Right atrium auricular region (tissue), 2 donors: ENCODE measurements at regions not wholly inside any gene's neighbourhood (a gene's known extent, or its start where the extent isn't known, plus 50 kb on each side); places are given as distances from the start of the nearest gene placed in this dataset.

Source experiments
- DNase-seq: peaks from one replicate; pipeline ENCODE4 v3.0.0-alpha.2; 2019; ENCODE audit warnings: low spot score
- H3K27ac ChIP-seq, 2 donors: fragments of 200-600 bp; sonication (generic); 1 replicate in 1 of 2; 2 replicates in 1 of 2; pipeline ENCODE4 v1.5.1; 2016 to 2019
- H3K27me3 ChIP-seq, 2 donors: fragments of 200-600 bp; sonication (generic); one replicate each; pipeline versions ENCODE4 v1.5.1 to v1.6.0; 2017 to 2019
- H3K36me3 ChIP-seq: fragments of 200-600 bp; sonication (generic); one replicate; pipeline ENCODE4 v1.5.1; 2016
- H3K4me1 ChIP-seq, 2 donors: fragments of 200-600 bp; sonication (generic); one replicate each; pipeline versions ENCODE4 v1.5.1 to v1.6.0; 2017 to 2019
- H3K4me3 ChIP-seq, 2 donors: fragments of 200-600 bp; sonication (generic); 1 replicate in 1 of 2; 2 replicates in 1 of 2; pipeline ENCODE4 v1.5.1; 2017 to 2019; ENCODE audit warnings: mild to moderate bottlenecking in 1 of 2, moderate library complexity in 1 of 2
- H3K9me3 ChIP-seq, 2 donors: fragments of 200-600 bp; sonication (generic); one replicate each; pipeline ENCODE4 v1.5.1; 2019
- CTCF ChIP-seq, 2 donors: fragments of 200-600 bp; sonication (generic); IDR thresholded peaks; one replicate each; pipeline ENCODE4 v1.5.1; 2019; ENCODE audit warnings: antibody characterized with exemption in 2 of 2

GRCh38 chr3:165378761-165379160 is 182.6 kb upstream of the SLITRK3 start:
- no peak overlapping the region for H3K27ac ChIP-seq
- H3K4me3 ChIP-seq, result no peak overlapping the region
- H3K9me3 ChIP-seq, result no peaks in the 10 kb centered on the region
- no peaks in the 10 kb centered on the region for H3K36me3 ChIP-seq
- DNase-seq, result no peak
- TF ChIP-seq CTCF (IDR thresholded peaks at IDR 0.05), result no peak
- no peaks in the 10 kb centered on the region for H3K27me3 ChIP-seq
- no peaks in the 10 kb centered on the region for H3K4me1 ChIP-seq

DNA sequence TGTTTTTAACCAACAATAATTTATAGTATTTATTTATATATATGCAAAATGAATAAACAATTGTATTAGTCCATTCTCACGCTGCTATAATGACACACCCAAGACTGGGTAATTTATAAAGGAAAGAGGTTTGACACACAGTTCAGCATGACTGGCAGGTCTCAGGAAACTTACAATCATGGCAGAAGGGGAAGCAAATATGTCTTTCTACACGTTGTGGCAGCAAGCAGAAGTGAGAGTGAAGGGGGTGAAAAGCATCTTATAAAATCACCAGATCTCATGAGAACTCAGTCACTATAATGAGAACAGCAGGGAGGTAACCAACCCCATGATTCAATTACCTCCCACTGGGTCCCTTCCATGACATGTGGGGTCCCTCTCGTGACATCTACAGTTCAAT is 162.8 kb upstream of the SLITRK3 start:
- DNase-seq, result no peak
- Histone ChIP-seq H3K27ac (no peak overlapping the region), H3K36me3 (no peaks in the 10 kb centered on the region), H3K4me1 (no peaks in the 10 kb centered on the region), H3K9me3 (no peaks in the 10 kb centered on the region), H3K4me3 (no peak overlapping the region), H3K27me3 (no peaks in the 10 kb centered on the region)
- TF ChIP-seq CTCF (IDR thresholded peaks at IDR 0.05), result no peak

DNA sequence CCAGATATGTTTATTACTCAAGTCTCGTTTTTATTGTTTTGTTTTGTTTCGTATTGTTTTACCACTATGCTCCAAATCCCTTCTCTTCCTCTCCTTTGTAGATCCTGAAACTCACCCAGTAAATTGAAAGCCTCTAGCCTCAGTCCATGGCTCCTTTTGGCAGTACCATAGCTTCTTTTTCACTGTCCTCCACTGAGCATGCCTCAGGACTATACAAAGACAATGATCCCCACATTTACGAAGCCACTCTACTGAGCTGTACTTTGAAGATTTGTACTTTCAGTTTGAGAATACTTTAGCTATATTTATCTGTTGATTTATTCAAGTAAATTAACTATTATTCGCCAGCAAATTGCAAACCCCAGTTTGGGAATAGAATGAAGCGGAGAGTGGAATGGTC is 159.1 kb upstream of the SLITRK3 start:
- Histone ChIP-seq H3K4me1 (no peaks in the 10 kb centered on the region), H3K36me3 (no peaks in the 10 kb centered on the region), H3K9me3 (no peaks in the 10 kb centered on the region), H3K27me3 (no peaks in the 10 kb centered on the region), H3K27ac (no peak overlapping the region), H3K4me3 (no peak overlapping the region)
- TF ChIP-seq CTCF (IDR thresholded peaks at IDR 0.05), result no peak
- no peak for DNase-seq

- Histone ChIP-seq H3K27ac (no peak overlapping the region), H3K27me3 (no peaks in the 10 kb centered on the region), H3K36me3 (no peaks in the 10 kb centered on the region), H3K9me3 (no peaks in the 10 kb centered on the region), H3K4me1 (no peaks in the 10 kb centered on the region), H3K4me3 (no peak overlapping the region)
- TF ChIP-seq CTCF (IDR thresholded peaks at IDR 0.05), result no peak
- no peak for DNase-seq
Observed at GRCh38 chr3:165347526-165347925, 151.3 kb upstream of the SLITRK3 start.

GRCh38 chr3:165346503-165346902 is 150.3 kb upstream of the SLITRK3 start:
- Histone ChIP-seq H3K4me3 (no peak overlapping the region), H3K27me3 (no peaks in the 10 kb centered on the region), H3K9me3 (no peaks in the 10 kb centered on the region), H3K27ac (no peak overlapping the region), H3K36me3 (no peaks in the 10 kb centered on the region), H3K4me1 (no peaks in the 10 kb centered on the region)
- no peak for TF ChIP-seq CTCF (IDR thresholded peaks at IDR 0.05)
- no peak for DNase-seq

DNA sequence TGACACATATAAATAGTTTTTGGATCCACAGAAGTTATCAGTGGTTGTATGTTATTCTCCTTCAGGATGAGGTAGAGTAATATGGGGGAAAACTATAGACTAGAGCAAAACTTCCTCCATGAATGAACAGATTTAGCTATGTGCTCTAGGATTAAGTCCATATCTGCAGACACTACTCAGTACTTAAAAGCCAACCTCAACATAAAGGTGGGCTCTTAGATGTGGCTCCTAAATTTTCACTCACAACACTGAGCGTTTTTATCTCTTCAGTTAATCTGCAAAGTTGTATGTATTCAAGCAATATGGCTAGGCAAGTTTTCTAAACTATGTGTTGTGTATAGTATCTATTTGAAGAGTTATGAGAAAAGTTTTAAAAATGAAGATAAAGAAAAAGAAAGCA is 147.0 kb upstream of the SLITRK3 start:
- Histone ChIP-seq H3K9me3 (no peaks in the 10 kb centered on the region), H3K36me3 (no peaks in the 10 kb centered on the region), H3K4me1 (no peaks in the 10 kb centered on the region), H3K27ac (no peak overlapping the region), H3K27me3 (no peaks in the 10 kb centered on the region), H3K4me3 (no peak overlapping the region)
- TF ChIP-seq CTCF (IDR thresholded peaks at IDR 0.05), result no peak
- no peak for DNase-seq
